Hepatocyte (in vitro differentiated cells): ENCODE measurements at regions not wholly inside any gene's neighbourhood (a gene's known extent, or its start where the extent isn't known, plus 50 kb on each side); places are given as distances from the start of the nearest gene placed in this dataset.

Experiments
- EZH2 ChIP-seq: fragments of 200-600 bp; sonication (generic); IDR thresholded peaks from 2 replicates; pipeline ENCODE4 v1.6.1; 2016; ENCODE audit warnings: antibody characterized with exemption, mild to moderate bottlenecking, borderline replicate concordance
- TF ChIP-seq, protein P1 (sequence below): fragments of 200-600 bp; sonication (generic); IDR thresholded peaks from 2 replicates; pipeline ENCODE4 v1.5.1; 2016; ENCODE audit warnings: antibody characterized with exemption, mild to moderate bottlenecking; ENCODE audit not compliant: poor library complexity

DNA sequence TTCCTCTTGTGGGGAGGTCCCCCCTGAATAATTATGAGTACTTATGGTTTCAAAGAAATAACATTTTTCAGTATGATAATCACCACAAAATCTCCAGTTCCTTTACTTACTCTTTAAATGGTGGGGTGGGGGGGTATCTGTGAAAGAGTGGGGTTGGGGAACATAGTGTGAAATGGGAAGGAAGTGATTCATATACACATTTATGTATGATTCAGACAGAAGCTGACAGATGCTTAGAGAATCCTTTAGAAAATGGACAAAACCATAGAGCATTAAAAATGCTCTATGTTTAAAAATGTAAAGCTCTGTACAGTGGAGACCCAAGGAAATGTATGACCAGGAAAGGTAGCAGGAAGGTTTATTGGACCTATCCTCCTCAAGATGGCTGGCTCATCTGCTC, 267.5 kb upstream of the GRIA1 start:
- TF ChIP-seq, protein P1, sequence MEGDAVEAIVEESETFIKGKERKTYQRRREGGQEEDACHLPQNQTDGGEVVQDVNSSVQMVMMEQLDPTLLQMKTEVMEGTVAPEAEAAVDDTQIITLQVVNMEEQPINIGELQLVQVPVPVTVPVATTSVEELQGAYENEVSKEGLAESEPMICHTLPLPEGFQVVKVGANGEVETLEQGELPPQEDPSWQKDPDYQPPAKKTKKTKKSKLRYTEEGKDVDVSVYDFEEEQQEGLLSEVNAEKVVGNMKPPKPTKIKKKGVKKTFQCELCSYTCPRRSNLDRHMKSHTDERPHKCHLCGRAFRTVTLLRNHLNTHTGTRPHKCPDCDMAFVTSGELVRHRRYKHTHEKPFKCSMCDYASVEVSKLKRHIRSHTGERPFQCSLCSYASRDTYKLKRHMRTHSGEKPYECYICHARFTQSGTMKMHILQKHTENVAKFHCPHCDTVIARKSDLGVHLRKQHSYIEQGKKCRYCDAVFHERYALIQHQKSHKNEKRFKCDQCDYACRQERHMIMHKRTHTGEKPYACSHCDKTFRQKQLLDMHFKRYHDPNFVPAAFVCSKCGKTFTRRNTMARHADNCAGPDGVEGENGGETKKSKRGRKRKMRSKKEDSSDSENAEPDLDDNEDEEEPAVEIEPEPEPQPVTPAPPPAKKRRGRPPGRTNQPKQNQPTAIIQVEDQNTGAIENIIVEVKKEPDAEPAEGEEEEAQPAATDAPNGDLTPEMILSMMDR, result no peak
- no peak for TF ChIP-seq EZH2
